SK-N-SH treated with all-trans-retinoic acid at 6 μM for 48 hours (cell line): ENCODE measurements at regions not wholly inside any gene's neighbourhood (a gene's known extent, or its start where the extent isn't known, plus 50 kb on each side); places are given as distances from the start of the nearest gene placed in this dataset.

Experiments used
- CSDC2 ChIP-seq: fragments of 250-450 bp; sonication (Bioruptor Pico); IDR thresholded peaks from 2 replicates; pipeline ENCODE4 v1.5.0; 2020; ENCODE audit warnings: mild to moderate bottlenecking, moderate library complexity
- ESRRG ChIP-seq: fragments of 250-450 bp; sonication (Bioruptor Pico); IDR thresholded peaks from 2 replicates; pipeline ENCODE4 v1.6.1; 2021; ENCODE audit warnings: mild to moderate bottlenecking
- OSR1 ChIP-seq: fragments of 250-450 bp; sonication (Bioruptor Pico); IDR thresholded peaks from 2 replicates; pipeline ENCODE4 v1.8.0; 2022; ENCODE audit warnings: moderate library complexity, mild to moderate bottlenecking, inconsistent platforms
- ZFP30 ChIP-seq: fragments of 450-650 bp; formaldehyde crosslinking; IDR thresholded peaks from 2 replicates; pipeline ENCODE4 v1.5.0; 2022; ENCODE audit warnings: mild to moderate bottlenecking, moderate library complexity
- ZNF565 ChIP-seq: fragments of 450-650 bp; formaldehyde crosslinking; conservative IDR thresholded peaks from 2 replicates; pipeline ENCODE4 v1.5.0; 2020; ENCODE audit warnings: low read depth, mild to moderate bottlenecking, moderate library complexity
- ZNF70 ChIP-seq: fragments of 450-650 bp; formaldehyde crosslinking; IDR thresholded peaks from 2 replicates; pipeline ENCODE4 v1.5.0; 2020; ENCODE audit warnings: mild to moderate bottlenecking, moderate library complexity
- TF ChIP-seq, protein P1 (sequence below): fragments of 250-450 bp; sonication (Bioruptor Pico); IDR thresholded peaks from 2 replicates; pipeline ENCODE4 v1.5.0; 2020; ENCODE audit warnings: mild to moderate bottlenecking, moderate library complexity
- TF ChIP-seq, protein P2 (sequence below): fragments of 250-450 bp; sonication (Bioruptor Pico); IDR thresholded peaks from 2 replicates; pipeline ENCODE4 v1.5.1; 2020; ENCODE audit warnings: low read depth, mild to moderate bottlenecking, moderate library complexity

DNA sequence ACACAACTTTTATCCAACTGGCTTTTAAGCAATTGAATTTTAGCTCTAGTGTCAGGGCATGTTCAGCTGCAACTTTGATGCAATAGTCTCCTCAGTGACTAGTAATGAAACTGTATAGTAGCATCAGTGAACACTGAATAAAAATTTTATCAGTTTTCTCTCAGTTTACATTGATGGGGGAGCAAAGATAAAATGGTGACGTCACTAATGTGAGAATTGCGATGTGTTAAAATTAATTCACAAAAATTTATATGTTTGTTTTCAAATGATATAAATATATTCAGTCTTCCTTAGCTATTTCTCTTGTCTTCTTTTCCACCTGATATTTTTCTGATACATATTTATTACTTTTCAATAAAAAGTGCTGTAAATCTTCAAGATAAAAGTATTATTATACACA is 508.8 kb upstream of the AGA start:
- no peak for TF ChIP-seq OSR1 (CRISPR knock-in tag)
- TF ChIP-seq ESRRG (CRISPR knock-in tag), result no peak
- no peak for TF ChIP-seq ZNF70 (CRISPR knock-in tag)
- no peak for TF ChIP-seq ZFP30 (CRISPR knock-in tag)
- TF ChIP-seq, protein P1, sequence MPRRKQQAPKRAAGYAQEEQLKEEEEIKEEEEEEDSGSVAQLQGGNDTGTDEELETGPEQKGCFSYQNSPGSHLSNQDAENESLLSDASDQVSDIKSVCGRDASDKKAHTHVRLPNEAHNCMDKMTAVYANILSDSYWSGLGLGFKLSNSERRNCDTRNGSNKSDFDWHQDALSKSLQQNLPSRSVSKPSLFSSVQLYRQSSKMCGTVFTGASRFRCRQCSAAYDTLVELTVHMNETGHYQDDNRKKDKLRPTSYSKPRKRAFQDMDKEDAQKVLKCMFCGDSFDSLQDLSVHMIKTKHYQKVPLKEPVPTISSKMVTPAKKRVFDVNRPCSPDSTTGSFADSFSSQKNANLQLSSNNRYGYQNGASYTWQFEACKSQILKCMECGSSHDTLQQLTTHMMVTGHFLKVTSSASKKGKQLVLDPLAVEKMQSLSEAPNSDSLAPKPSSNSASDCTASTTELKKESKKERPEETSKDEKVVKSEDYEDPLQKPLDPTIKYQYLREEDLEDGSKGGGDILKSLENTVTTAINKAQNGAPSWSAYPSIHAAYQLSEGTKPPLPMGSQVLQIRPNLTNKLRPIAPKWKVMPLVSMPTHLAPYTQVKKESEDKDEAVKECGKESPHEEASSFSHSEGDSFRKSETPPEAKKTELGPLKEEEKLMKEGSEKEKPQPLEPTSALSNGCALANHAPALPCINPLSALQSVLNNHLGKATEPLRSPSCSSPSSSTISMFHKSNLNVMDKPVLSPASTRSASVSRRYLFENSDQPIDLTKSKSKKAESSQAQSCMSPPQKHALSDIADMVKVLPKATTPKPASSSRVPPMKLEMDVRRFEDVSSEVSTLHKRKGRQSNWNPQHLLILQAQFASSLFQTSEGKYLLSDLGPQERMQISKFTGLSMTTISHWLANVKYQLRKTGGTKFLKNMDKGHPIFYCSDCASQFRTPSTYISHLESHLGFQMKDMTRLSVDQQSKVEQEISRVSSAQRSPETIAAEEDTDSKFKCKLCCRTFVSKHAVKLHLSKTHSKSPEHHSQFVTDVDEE (CRISPR knock-in tag), result no peak
- TF ChIP-seq, protein P2, sequence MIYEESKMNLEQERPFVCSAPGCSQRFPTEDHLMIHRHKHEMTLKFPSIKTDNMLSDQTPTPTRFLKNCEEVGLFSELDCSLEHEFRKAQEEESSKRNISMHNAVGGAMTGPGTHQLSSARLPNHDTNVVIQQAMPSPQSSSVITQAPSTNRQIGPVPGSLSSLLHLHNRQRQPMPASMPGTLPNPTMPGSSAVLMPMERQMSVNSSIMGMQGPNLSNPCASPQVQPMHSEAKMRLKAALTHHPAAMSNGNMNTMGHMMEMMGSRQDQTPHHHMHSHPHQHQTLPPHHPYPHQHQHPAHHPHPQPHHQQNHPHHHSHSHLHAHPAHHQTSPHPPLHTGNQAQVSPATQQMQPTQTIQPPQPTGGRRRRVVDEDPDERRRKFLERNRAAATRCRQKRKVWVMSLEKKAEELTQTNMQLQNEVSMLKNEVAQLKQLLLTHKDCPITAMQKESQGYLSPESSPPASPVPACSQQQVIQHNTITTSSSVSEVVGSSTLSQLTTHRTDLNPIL (CRISPR knock-in tag), result no peak
- TF ChIP-seq ZNF565 (CRISPR knock-in tag), result no peak
- TF ChIP-seq CSDC2 (CRISPR knock-in tag), result no peak
